HG03135 (cell line): ENCODE measurements at regions not wholly inside any gene's neighbourhood (a gene's known extent, or its start where the extent isn't known, plus 50 kb on each side); places are given as distances from the start of the nearest gene placed in this dataset.

Experiments
- ATAC-seq: cut with Tn5 transposase; IDR thresholded peaks from one replicate; pipeline ENCODE4 v1.9.1; 2021; ENCODE audit warnings: mild to moderate bottlenecking, moderate library complexity; ENCODE audit not compliant: unreplicated experiment

- ATAC-seq = no peak
These were observed 130.6 kb downstream of the ERMARD start for GRCh38 chr6:169881976-169882375.

GRCh38 chr6:169881398-169881797, 130.0 kb downstream of the ERMARD start:
- ATAC-seq = no peak

GRCh38 chr6:169880516-169880915, 129.1 kb downstream of the ERMARD start:
- no peak for ATAC-seq

- no peak for ATAC-seq
These were observed 117.9 kb downstream of the ERMARD start for GRCh38 chr6:169869301-169869700.

- no peak for ATAC-seq
These were observed 117.0 kb downstream of the ERMARD start for GRCh38 chr6:169868458-169868857.

- ATAC-seq = no peak
These were observed 116.3 kb downstream of the ERMARD start for GRCh38 chr6:169867751-169868191.

- ATAC-seq = no peak
These were observed 115.5 kb downstream of the ERMARD start for GRCh38 chr6:169866668-169867521.

GRCh38 chr6:169866140-169866534, 114.7 kb downstream of the ERMARD start:
- no peak for ATAC-seq

- no peak for ATAC-seq
These were observed 114.1 kb downstream of the ERMARD start for GRCh38 chr6:169865346-169866139.

- no peak for ATAC-seq
These were observed 113.0 kb downstream of the ERMARD start for GRCh38 chr6:169864148-169865020.

GRCh38 chr6:169863710-169864109, 112.3 kb downstream of the ERMARD start:
- ATAC-seq = no peak

- ATAC-seq = no peak
These were observed 111.6 kb downstream of the ERMARD start for GRCh38 chr6:169862892-169863525.

GRCh38 chr6:169862043-169862891, 110.8 kb downstream of the ERMARD start:
- ATAC-seq = no peak

GRCh38 chr6:169861431-169862042, 110.1 kb downstream of the ERMARD start:
- ATAC-seq = no peak

- ATAC-seq = no peak
These were observed 108.7 kb downstream of the ERMARD start for GRCh38 chr6:169859978-169860703.

GRCh38 chr6:169859401-169859977, 108.1 kb downstream of the ERMARD start:
- no peak for ATAC-seq

GRCh38 chr6:169858935-169859351, 107.5 kb downstream of the ERMARD start:
- no peak for ATAC-seq

GRCh38 chr6:169858293-169858934, 107.0 kb downstream of the ERMARD start:
- no peak for ATAC-seq
